K562 (cell line): ENCODE measurements at regions not wholly inside any gene's neighbourhood (a gene's known extent, or its start where the extent isn't known, plus 50 kb on each side); places are given as distances from the start of the nearest gene placed in this dataset.
A peak's percentile ranks its signal among the peaks of the same experiment; 100 is the strongest.

Source experiments
- AFF1 ChIP-seq, 2 experiments: fragments of 450-650 bp; IDR thresholded peaks; 2 replicates each; pipeline ENCODE4 v1.6.1; 2018; ENCODE audit warnings: mild to moderate bottlenecking in 2 of 2, low read depth in 1 of 2; ENCODE audit not compliant: partially characterized antibody in 2 of 2
- COPS2 ChIP-seq: fragments of 450-650 bp; conservative IDR thresholded peaks from 2 replicates; pipeline ENCODE4 v1.6.1; 2016; ENCODE audit warnings: mild to moderate bottlenecking, moderate library complexity
- HDAC3 ChIP-seq: fragments of 450-650 bp; IDR thresholded peaks from 2 replicates; pipeline ENCODE4 v1.6.1; 2018; ENCODE audit warnings: borderline replicate concordance, mild to moderate bottlenecking, moderate library complexity; ENCODE audit not compliant: partially characterized antibody
- PBX2 ChIP-seq, 2 experiments: IDR thresholded peaks in 1 of 2; conservative IDR thresholded peaks in 1 of 2; 2 replicates each; pipeline ENCODE4 v1.6.1; 2016; ENCODE audit warnings: low read depth in 2 of 2, mild to moderate bottlenecking in 1 of 2, missing compliant biosample characterization in 1 of 2, missing genetic modification characterization in 1 of 2, moderate library complexity in 1 of 2
- TAF1 ChIP-seq: IDR thresholded peaks from 2 replicates; pipeline ENCODE4 v1.6.1; 2011; ENCODE audit warnings: mild to moderate bottlenecking, low read length, moderate library complexity; ENCODE audit not compliant: insufficient read depth, control insufficient read depth, severe bottlenecking; ENCODE audit errors: extremely low read depth
- TAL1 ChIP-seq: fragments of 450-650 bp; IDR thresholded peaks from 2 replicates; pipeline ENCODE4 v1.6.1; 2016; ENCODE audit warnings: mild to moderate bottlenecking
- ZNF146 ChIP-seq: IDR thresholded peaks from one replicate; pipeline ENCODE4 v1.6.1; 2018; ENCODE audit warnings: missing compliant biosample characterization; ENCODE audit not compliant: unreplicated experiment
- ZNF197 ChIP-seq: fragments of 200-800 bp; sonication (Bioruptor generic); IDR thresholded peaks from 2 replicates; pipeline ENCODE4 v1.6.1; 2016; ENCODE audit warnings: low read depth, missing genetic modification characterization, missing compliant biosample characterization
- ZNF511 ChIP-seq: sonication (generic); formaldehyde crosslinking; IDR thresholded peaks from 2 replicates; pipeline ENCODE4 v1.8.0; 2022; ENCODE audit warnings: mild to moderate bottlenecking, missing genetic modification reagents
- ZNF75A ChIP-seq: fragments of 450-650 bp; formaldehyde crosslinking; IDR thresholded peaks from 2 replicates; pipeline ENCODE4 v1.4.0; 2020; ENCODE audit warnings: mild to moderate bottlenecking

GRCh38 chr22:49704345-49705215 lies 123.1 kb downstream of the BRD1 start (continued):
- TF ChIP-seq AFF1 (IDR thresholded peaks at IDR 0.05; ENCODE audit: low read depth in 1 of 2, partially characterized antibody in 2 of 2) (no peak), ZNF197 (no peak), TAF1 (peak; percentile 19), TAL1 (peak; percentile 95), COPS2 (no peak), ZNF146 (CRISPR knock-in tag) (no peak), ZNF75A (CRISPR knock-in tag) (no peak), HDAC3 (peak; percentile 72), PBX2 (CRISPR knock-in tag; IDR thresholded peaks at IDR 0.05; ENCODE audit: low read depth) (peak; percentile 64), PBX2 (tag; conservative IDR thresholded peaks at IDR 0.05; ENCODE audit: low read depth) (peak; percentile 47; the same call in 1 of the 2 replicates), ZNF511 (CRISPR knock-in tag) (no peak)
